Iris pigment epithelial cell (primary cell): ENCODE measurements at regions not wholly inside any gene's neighbourhood (a gene's known extent, or its start where the extent isn't known, plus 50 kb on each side); places are given as distances from the start of the nearest gene placed in this dataset.
A peak's percentile ranks its signal among the peaks of the same experiment; 100 is the strongest.

ENCODE experiments used
- DNase-seq: peaks from one replicate; pipeline ENCODE4 v3.0.0-alpha.2; 2011; ENCODE audit warnings: low read depth

- no peak for DNase-seq
Measured at GRCh38 chr9:673264-673965, 168.1 kb upstream of the DMRT1 start.

- DNase-seq = no peak
Measured at GRCh38 chr9:673966-674526, 167.5 kb upstream of the DMRT1 start.

- DNase-seq = no peak
Measured at GRCh38 chr9:675697-676370, 165.7 kb upstream of the DMRT1 start.

GRCh38 chr9:676780-677438 lies 164.6 kb upstream of the DMRT1 start:
- no peak for DNase-seq

GRCh38 chr9:677461-678097 lies 163.9 kb upstream of the DMRT1 start:
- DNase-seq = no peak

- no peak for DNase-seq
Measured at GRCh38 chr9:678897-679296, 162.6 kb upstream of the DMRT1 start.

- no peak for DNase-seq
Measured at GRCh38 chr9:679462-679861, 162.0 kb upstream of the DMRT1 start.

- no peak for DNase-seq
Measured at GRCh38 chr9:680106-680505, 161.4 kb upstream of the DMRT1 start.

- peak; percentile 61 for DNase-seq
Measured at GRCh38 chr9:682633-683508, 158.6 kb upstream of the DMRT1 start.

GRCh38 chr9:683509-684021 lies 157.9 kb upstream of the DMRT1 start:
- no peak for DNase-seq

- DNase-seq = peak; percentile 80
Measured at GRCh38 chr9:684054-684890, 157.2 kb upstream of the DMRT1 start.

GRCh38 chr9:684941-685340 lies 156.6 kb upstream of the DMRT1 start:
- peak; percentile 75 for DNase-seq

- DNase-seq = peak; percentile 40
Measured at GRCh38 chr9:686321-686813, 155.1 kb upstream of the DMRT1 start.

- no peak for DNase-seq
Measured at GRCh38 chr9:687034-687785, 154.3 kb upstream of the DMRT1 start.

- DNase-seq = no peak
Measured at GRCh38 chr9:687994-688393, 153.5 kb upstream of the DMRT1 start.

GRCh38 chr9:690517-691111 lies 150.9 kb upstream of the DMRT1 start:
- no peak for DNase-seq

GRCh38 chr9:691825-692400 lies 149.6 kb upstream of the DMRT1 start:
- DNase-seq = no peak

GRCh38 chr9:692636-693129 lies 148.8 kb upstream of the DMRT1 start:
- DNase-seq = no peak
